GM19025 (cell line): ENCODE measurements at regions not wholly inside any gene's neighbourhood (a gene's known extent, or its start where the extent isn't known, plus 50 kb on each side); places are given as distances from the start of the nearest gene placed in this dataset.
"Not testable (repeated sequence)": the region's sequence is repeated elsewhere in the genome, so short reads cannot be mapped to it uniquely, and the experiment has no call there.

Experiments used
- ATAC-seq: cut with Tn5 transposase; IDR thresholded peaks from one replicate; pipeline ENCODE4 v1.9.1; 2021; ENCODE audit warnings: mild to moderate bottlenecking, low read depth, moderate library complexity; ENCODE audit not compliant: unreplicated experiment

DNA sequence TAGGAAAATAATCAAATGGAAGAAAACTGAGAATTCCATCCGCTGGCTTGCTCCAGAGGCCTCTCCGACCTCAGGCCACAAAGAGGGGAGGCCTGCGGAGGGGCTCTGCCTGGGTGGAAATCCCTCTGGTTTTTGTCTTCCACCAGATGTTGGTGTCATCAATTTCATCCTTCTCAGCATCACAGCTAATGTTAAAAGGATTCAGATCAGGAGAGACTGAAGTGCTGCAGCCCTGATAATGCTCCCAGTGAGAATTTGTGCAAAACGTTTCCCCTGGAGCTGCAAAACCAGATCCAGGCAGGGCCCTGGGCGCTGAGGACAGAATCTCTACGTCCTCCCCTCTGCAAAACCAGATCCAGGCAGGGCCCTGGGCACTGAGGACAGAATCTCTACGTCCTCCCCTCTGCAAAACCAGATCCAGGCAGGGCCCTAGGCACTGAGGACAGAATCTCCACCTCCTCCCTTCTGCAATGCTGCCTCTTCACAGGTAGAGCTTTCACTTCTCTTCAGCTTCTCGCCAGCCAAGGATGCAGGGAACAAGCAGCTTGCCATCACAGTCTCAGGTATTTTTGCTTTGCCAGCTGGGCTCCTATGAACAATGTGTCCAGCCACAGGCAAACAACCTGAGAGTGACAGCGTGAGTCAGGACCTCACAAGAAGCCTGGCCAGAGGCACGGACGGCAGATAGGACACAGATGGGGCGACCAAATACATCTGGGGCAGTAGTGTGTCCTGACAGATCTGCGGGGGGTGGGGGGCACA, 81.2 kb downstream of the TMEM18 start:
- ATAC-seq: no peak

DNA sequence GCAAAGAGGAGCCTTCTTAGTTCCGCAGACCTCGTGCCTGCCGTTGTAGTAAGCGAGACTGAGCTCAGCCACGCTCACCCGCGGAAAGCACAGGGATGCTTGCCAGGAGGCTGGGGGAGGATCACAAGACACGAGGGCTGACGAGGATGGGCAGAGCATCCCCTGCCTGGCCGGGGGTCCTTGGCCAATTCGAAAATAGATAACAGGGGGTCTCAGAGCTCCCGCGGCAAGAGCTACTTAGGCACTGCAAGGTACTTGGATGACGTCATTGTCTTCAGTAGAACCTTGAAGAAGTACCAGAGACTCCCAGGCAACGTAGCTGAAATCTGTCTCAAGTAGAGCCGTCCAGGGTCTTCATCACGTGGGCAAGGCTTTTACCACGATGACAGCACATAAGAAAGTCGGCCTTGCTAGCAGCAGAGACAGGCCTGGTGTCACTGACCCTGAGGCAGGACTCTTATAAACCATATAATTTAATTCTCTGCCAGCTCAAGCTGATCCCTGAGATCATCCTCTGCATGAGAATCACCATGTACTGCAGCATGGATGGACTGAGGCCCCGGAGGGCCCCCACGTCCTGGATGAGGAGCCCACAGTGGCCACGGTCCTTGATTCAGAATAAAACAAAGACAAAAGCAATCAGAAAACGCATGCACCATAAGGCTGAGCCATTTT, 81.9 kb downstream of the TMEM18 start:
- ATAC-seq: no peak

DNA sequence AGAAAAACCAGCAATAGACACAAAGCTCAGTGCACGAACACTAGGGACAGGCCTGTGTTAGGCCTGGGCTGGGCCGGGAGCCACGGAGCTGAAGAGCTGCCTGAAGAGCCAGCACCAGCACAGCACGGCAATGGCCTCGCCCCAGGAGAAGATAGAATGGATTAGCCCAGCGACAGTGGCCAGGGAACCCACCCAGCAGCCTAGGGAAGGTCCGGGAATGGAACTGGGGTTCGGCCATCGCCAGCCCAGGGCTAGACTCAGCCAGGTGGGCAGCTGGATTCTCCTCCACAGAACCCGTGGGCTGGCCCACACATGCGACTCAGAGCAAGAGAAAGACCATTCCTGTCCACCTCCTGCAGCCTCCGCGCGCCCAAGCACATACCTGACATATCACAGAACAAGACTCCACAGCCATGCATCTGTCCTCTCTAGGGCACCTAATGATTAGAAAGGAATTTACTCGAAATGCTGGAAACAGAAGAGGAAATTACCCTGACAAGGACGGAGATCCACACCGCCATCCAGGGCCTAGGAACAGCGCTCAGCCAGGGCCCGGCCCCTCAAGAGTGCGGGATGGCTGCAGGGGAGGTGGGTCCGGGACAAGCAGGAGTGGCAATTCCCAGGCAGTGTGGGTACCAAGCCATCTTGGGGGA, 82.8 kb downstream of the TMEM18 start:
- no peak for ATAC-seq

DNA sequence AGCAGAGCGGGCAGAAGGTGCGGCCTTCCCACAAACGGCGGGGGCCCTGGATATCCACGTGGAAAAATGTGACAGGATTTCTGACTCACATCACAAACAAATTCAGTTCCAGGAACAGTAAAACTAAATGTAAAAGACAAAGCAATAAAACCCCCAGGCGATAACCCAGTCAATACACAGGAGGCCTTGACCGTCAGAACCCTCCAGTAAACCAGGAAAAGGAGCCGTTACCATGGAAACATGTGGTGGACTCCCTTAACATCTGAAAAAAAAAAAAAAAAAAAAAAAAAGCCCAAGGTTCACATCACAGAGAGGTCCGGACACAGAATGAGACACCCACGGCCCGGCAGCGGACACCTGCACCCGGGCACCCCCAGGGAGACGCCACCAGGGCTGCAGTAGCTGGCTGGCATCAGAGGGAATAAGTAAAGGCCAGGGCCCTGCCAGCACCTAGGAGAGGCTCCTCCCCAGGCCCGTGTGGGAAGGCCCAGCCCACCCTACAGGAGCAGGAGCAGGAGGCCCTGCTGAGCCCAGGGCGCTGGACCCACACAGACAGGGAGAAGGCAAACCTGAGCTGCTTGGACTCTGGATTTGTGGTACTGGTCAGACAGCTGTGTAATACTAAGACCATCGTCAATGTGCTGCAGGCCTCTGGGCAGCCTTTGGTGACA, 83.7 kb downstream of the TMEM18 start:
- no peak for ATAC-seq

DNA sequence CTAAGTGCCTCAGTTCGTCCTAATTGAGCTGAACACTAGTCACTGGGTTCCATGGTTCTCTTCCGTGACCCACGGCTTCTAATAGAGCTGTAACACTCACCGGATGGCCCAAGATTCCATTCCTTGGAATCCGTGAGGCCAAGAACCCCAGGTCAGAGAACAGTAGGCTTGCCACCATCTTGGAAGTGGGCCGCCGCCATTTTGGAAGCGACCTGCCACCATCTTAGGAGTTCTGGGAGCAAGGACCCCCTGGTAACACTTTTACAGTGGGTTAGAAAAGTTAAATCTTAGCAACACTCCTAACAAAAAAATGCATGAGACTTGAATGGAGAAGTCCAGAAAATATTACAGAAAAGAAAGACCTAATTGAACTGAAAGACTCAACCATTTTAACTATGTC, 84.5 kb downstream of the TMEM18 start:
- ATAC-seq: no peak

DNA sequence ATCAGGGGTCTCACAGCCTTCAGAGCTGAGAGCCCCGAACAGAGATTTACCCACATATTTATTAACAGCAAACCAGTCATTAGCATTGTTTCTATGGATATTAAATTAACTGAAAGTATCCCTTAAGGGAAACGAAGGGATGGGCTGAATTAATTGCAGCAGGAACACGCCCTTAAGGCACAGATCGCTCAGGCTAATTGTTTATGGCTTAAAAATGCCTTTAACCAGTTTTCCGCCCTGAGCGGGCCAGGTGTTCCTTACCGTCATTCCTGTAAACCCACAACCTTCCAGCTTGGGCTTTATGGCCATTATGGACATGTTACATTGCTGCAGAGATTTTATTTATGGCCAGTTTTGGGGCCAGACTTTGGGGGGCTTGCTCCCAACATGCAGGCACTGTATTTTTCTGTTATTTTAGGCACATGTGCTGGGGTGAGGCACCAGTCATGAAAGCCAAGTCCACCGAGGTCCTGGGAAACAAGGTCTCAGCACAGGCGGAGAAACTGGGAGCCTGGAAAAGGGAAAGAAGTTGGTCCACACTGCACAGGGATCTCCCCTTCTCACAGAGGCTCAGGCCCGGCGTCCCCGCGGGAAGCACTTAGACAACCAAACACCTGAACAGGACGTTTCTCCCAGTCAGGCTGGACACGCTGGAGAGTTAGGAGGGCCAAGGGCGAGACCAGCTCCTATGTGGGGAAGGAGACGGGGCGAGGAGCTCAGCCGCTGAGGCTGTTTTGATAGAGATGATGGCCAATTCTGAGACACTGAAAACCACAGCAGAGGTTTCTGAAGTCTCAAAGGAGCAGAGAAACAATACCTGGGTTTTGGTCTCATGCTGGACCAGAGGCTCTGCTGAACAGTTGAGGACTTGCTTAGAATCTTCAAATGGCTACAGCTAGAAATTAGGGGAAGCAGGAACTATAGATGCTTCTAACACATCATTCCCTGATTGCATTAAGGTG, 86.7 kb downstream of the TMEM18 start:
- ATAC-seq: no peak

DNA sequence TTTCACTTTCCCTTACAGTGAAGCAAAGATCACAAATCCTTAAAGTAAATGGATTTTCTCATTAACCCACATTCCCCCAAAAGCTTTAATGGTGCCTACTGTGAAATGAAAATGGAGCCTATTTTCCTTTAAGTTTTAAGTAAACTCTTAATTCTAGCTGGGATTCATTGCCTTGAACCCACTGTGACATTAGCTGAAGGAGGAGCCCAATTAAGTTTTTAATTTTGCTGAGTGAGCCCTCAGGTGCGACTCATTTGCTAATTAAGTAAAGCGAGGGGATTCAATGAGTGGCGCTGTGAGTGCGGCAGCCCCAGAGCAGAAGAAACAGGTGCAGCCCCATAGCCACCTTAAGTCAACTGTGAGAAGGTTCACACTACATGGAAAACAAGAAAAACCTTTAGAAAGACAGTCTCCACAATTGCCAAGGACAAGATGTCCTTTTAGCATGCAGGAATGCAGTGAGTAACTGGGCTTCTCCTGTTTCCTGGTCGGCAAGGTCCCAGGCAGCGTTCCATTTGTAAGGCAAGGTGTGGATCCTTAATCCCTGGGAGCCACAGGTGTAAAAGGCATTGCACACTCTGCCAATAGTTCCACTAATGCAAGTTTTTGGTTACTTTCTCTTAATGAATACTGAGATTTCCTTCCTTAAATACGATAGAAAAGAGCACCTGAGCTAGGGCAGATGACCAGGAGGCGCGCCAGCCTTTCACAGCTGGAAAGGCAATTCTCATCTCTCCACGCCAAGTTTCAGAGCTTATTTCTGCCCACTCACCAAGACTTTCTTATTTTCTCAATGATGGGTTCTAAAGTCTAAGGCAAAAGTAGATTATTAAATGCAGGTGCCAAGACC, 87.7 kb downstream of the TMEM18 start:
- no peak for ATAC-seq

DNA sequence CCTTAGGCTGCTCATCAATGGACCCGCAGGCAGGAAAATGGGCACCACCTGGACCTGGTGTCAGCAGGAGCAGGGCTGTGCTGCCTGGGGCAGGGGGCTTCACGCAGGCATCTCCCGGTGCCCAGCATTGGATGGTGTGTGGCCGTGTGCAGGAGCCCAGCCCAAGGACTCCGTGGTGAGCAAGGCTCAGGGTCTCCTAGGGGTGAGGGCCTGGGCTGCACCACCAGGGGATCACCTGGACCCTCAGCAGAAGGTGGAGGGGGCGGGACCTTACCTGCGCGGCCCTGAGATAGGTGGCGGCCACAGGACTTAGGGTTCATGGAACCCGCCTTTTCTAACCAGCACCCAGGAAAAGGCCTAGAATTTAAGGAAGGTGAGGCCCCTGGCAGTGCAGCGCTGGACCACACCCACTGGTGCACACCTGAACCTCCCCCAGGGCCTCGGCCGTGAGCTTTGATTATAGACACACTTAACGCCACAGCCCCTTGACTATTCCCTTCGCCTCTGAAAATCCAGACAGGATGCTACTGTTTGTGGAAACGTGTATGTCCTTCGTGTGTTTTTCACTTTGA, 89.0 kb downstream of the TMEM18 start:
- no peak for ATAC-seq

DNA sequence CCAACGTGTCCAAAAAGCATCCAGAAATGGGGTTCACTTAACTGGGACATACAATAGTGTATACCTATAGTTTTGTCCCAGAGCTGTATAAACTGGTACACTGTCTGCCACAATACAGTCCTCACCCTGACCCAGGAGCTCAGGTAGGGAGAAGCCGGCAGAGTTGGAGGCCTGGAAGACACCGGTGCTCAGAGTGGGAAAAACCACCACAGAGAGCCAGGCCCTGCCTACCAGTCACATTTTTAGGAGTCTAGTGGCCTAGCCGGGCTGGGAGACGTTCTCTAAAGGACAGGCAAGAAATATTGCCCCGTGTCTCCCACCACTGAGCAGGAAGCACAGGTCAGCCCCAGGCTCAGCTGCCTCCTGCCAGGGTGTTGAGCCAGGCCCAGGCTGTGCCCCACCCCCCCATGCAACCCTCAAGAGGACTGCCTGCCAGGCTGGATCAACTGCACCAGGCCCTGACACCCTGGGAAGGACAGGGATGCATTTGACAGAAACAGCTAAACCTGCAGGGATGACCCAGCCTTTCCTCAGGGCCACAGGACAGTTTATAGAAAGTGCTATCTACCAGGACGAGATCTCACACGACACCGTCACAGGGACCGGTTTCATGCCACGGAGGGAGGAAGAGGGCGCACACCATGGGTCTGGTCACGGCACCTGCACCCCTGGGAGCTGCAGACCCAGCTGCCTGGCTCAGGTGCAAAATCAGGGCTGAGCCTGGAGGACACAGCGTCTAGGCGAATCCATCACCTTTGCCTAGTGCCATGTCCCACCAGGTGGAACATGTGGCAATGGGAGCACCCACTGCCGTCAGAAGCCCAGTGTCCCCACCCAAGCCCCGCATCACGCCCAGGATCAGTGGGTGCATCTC, 89.9 kb downstream of the TMEM18 start:
- no peak for ATAC-seq

DNA sequence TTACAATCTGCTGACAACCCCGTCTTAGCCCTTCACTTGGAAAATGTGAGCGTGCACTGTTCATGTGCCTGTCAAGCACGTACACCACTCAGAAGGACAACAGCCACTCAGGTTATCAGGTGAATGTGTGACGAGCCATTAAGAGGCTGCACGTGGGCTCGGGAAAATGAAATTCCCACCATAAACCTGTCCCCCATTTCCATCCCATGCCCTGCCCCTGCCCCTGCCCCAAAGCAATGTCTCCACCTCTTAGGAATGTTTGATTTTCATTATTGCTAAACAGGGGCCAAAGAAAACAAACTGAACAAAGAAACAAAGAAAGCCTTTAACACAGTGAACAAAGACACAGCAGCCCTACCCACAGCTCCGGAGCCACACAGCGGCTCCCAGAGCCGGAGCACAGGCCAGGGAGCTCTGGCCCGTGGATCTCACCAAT, 90.5 kb downstream of the TMEM18 start:
- no peak for ATAC-seq

DNA sequence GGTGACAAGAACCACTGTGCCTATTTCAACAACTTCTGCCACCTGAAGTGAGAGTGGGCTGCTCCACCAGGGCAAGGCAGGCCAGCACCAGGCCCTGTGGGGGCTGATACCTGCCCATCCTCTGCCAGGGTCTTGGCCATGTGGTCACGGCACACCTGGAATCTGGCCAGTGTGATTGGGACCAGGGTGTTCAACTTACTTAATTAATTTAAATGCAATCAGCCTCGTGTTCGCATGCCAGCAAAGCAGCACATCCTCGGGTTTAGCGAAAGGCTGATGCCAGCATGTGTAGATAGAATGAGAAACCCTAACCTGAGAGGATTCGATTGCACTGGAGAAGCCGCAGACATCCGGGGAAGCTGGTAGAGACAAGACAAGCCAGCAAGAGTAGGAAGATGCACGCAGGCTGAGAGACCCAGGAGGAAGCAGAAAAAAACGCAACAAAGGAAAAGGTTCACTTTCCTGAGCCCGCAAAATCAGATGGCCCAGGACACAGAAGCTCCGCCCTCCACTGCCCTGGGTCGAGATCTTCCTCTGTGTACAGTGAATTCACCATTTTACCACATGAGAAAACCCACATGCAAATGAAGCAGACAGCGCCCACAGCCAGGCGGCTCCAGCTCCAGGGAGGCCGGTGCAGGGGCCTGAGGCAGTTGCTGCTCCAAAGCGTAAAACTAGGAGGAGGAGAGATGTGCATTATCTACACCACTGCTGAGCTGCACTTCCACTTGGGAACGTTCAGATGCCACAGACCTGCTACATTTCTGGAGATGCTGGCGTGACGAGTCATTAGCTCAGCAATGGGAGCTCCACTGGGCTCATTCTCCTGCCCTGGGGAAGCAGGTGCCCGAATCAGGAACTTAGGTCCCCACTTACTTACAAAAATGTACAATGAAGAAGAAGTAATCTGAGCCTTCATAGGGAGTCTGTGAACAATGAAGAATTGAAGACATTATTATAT, 92.1 kb downstream of the TMEM18 start:
- ATAC-seq: peak; percentile 83

DNA sequence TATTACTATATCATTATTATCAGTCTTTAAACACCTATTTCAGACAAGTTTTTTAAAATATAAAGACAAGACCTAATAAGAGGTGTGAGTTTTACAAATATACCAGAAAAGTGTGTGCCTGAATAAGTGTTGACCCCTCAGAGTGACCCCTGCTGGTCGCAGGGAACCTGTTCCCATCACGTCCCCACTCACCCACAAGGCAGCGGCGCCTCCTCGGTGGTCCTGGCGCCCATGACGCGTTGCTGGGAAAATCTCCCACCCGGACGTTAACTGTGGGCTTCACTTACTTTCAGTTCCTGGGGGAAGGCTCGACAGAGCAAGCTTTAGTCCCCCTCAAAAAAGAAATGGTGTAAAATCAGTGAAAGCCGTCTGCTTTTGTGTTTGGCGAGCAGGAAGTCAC, 93.5 kb downstream of the TMEM18 start:
- no peak for ATAC-seq

DNA sequence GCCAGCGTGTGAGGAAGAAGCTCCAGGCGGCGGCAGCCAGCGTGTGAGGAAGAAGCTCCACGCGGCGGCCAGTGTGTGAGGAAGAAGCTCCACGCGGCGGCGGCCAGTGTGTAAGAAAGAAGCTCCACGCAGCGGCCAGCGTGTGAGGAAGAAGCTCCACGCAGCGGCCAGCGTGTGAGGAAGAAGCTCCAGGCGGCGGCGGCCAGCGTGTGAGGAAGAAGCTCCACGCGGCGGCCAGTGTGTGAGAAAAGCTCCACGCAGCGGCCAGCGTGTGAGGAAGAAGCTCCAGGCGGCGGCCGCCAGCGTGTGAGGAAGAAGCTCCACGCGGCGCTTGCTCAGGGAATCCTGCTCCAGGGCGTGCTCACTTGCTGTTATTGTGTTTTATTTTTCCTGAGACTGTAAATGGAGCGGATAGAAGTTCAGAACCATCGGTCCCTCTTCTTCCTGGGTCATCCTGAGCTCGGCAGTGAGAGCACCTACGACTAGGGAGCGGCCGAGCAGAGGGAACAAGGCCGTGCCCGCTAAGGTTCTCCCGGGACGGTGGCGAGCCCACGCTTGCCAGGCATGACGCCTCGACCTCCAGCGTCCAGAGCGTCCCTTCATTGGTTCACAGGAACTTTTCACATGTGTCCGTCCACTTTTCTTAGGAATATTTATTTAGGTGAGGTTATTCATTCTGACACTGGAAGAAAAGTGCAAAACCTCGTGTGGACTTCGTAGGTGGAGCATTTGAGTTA, 94.2 kb downstream of the TMEM18 start:
- no peak for ATAC-seq

DNA sequence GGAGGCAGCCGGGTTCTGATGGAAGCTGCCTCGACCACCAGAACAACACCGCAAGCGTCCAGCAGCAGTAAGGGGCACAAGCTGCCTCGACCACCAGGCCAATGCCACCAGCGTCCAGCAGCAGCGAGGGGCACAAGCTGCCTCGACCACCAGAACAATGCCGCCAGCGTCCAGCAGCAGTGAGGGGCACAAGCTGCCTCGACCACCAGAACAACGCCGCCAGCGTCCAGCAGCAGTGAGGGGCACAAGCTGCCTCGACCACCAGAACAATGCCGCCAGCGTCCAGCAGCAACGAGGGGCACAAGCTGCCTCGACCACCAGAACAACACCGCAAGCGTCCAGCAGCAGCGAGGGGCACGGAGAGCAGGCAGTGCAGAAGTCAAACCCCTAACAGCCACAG, 94.9 kb downstream of the TMEM18 start:
- ATAC-seq: not testable (repeated sequence)

DNA sequence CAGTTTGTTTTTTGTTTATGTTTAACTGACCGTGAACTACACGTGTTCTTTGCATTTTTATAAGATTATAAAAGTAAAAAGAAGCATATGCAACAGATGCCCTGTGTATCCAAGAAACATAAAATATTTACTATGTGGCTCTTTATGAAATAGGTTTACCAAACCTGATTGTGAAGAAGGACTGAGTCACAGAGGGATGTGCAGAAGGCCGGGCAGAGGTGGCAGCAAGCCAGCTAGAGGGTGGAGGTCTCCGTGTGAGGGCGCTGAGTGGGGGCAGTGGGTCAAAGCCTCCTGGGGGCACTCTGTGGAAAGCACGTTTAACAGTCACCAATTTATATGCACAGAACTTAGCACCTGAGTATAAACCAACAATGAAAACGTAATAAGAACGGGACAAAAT, 97.2 kb downstream of the TMEM18 start:
- no peak for ATAC-seq

DNA sequence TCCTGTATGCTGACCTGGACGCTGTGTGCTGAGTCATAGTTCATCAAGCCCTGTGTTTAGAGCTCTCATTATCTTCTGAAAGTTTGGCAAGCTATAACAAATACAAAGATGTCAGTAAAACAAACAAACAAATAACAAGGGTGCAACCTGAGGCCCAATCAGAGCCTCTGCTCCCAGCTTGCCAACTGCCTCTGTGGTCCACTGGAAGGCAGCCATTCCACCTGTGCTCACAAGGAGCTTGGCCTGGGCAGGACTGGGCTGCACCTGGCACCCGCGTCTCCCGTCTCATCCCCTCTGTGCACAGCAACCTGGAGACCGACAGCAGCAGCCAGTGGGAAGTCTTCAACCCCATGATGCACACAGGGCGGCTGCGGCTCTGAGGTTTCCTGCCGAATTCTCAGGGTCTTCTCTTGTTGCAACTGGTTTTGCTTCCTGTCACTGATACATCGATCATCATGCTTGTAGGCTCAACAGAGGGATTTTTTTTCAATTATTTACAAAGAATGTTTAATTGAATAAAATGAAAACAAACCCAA, 97.8 kb downstream of the TMEM18 start:
- no peak for ATAC-seq
